Stimulated activated CD8-positive, alpha-beta memory T cell treated with anti-CD3 and anti-CD28 coated beads, Interleukin-4, amount 100 ng/mL, for 24 hours (primary cell): ENCODE measurements at regions not wholly inside any gene's neighbourhood (a gene's known extent, or its start where the extent isn't known, plus 50 kb on each side); places are given as distances from the start of the nearest gene placed in this dataset.
"Not testable (repeated sequence)": the region's sequence is repeated elsewhere in the genome, so short reads cannot be mapped to it uniquely, and the experiment has no call there.

Experiments
- DNase-seq: peaks from one replicate; pipeline ENCODE4 v3.0.0-alpha.2; 2020; ENCODE audit warnings: low read depth

GRCh38 chr1:87958716-87959115, 630.0 kb downstream of the LMO4 start:
- no peak for DNase-seq

GRCh38 chr1:87959236-87959635, 630.6 kb downstream of the LMO4 start:
- no peak for DNase-seq

GRCh38 chr1:87961992-87962391, 633.3 kb downstream of the LMO4 start:
- DNase-seq, result no peak

GRCh38 chr1:87963556-87963955, 634.9 kb downstream of the LMO4 start:
- DNase-seq, result no peak

- no peak for DNase-seq
Observed at GRCh38 chr1:87965193-87965592, 636.5 kb downstream of the LMO4 start.

GRCh38 chr1:87968197-87968955, 639.7 kb downstream of the LMO4 start:
- DNase-seq, result no peak

GRCh38 chr1:87969040-87969439, 640.4 kb downstream of the LMO4 start:
- no peak for DNase-seq

- no peak for DNase-seq
Observed at GRCh38 chr1:87972811-87973210, 644.1 kb downstream of the LMO4 start.

GRCh38 chr1:87973896-87974295, 645.2 kb downstream of the LMO4 start:
- DNase-seq, result no peak

GRCh38 chr1:87976316-87976715, 647.6 kb downstream of the LMO4 start:
- DNase-seq, result no peak

- DNase-seq, result no peak
Observed at GRCh38 chr1:87977145-87977544, 648.5 kb downstream of the LMO4 start.

GRCh38 chr1:87979079-87979478, 650.4 kb downstream of the LMO4 start:
- DNase-seq, result no peak

- DNase-seq, result no peak
Observed at GRCh38 chr1:87980494-87980893, 651.8 kb downstream of the LMO4 start.

GRCh38 chr1:87981386-87981785, 652.7 kb downstream of the LMO4 start:
- DNase-seq, result no peak

- DNase-seq, result no peak
Observed at GRCh38 chr1:87981810-87982209, 653.1 kb downstream of the LMO4 start.

- no peak for DNase-seq
Observed at GRCh38 chr1:87983841-87984240, 655.2 kb downstream of the LMO4 start.

GRCh38 chr1:87985071-87985470, 656.4 kb downstream of the LMO4 start:
- DNase-seq, result no peak

- DNase-seq, result no peak
Observed at GRCh38 chr1:87986130-87986866, 657.6 kb downstream of the LMO4 start.

GRCh38 chr1:87989346-87989745, 660.7 kb downstream of the LMO4 start:
- no peak for DNase-seq

GRCh38 chr1:87992536-87992935, 663.9 kb downstream of the LMO4 start:
- DNase-seq, result not testable (repeated sequence)

- DNase-seq, result no peak
Observed at GRCh38 chr1:87993051-87993450, 664.4 kb downstream of the LMO4 start.

GRCh38 chr1:87999852-88000251, 671.2 kb downstream of the LMO4 start:
- no peak for DNase-seq

- DNase-seq, result no peak
Observed at GRCh38 chr1:88001460-88001859, 672.8 kb downstream of the LMO4 start.

- no peak for DNase-seq
Observed at GRCh38 chr1:88003255-88003654, 674.6 kb downstream of the LMO4 start.
